Naive B cell (primary cell): ENCODE measurements at regions not wholly inside any gene's neighbourhood (a gene's known extent, or its start where the extent isn't known, plus 50 kb on each side); places are given as distances from the start of the nearest gene placed in this dataset.

ENCODE experiments used
- ATAC-seq, 2 donors: fragments of 150-1000 bp; cut with Tn5 transposase; 2 replicates each; pipeline ENCODE4 v1.10.0; 2021; ENCODE audit warnings: low read depth in 2 of 2, mild to moderate bottlenecking in 2 of 2, moderate library complexity in 2 of 2
- DNase-seq: peaks from one replicate; pipeline ENCODE4 v3.0.0; 2022
- H3K27ac Mint-ChIP-seq, 6 donors: one replicate each; pipeline ENCODE4 v1.8.0; 2020 to 2022; ENCODE audit warnings: mild to moderate bottlenecking in 6 of 6, mixed read lengths in 6 of 6, moderate library complexity in 5 of 6, inconsistent platforms in 2 of 6
- H3K27me3 Mint-ChIP-seq, 3 donors: one replicate each; pipeline ENCODE4 v1.8.0; 2021 to 2022; ENCODE audit warnings: mixed read lengths in 3 of 3, mild to moderate bottlenecking in 1 of 3
- H3K36me3 Mint-ChIP-seq, 2 donors: one replicate each; pipeline ENCODE4 v1.8.0; 2020 to 2022; ENCODE audit warnings: mixed read lengths in 2 of 2, inconsistent platforms in 1 of 2, mild to moderate bottlenecking in 1 of 2
- H3K4me1 Mint-ChIP-seq, 3 donors: one replicate each; pipeline ENCODE4 v1.8.0; 2020 to 2022; ENCODE audit warnings: mixed read lengths in 3 of 3, inconsistent platforms in 1 of 3, mild to moderate bottlenecking in 1 of 3, moderate library complexity in 1 of 3
- H3K4me3 Mint-ChIP-seq, 8 donors: one replicate each; pipeline ENCODE4 v1.8.0; 2020 to 2022; ENCODE audit warnings: mild to moderate bottlenecking in 8 of 8, mixed read lengths in 8 of 8, moderate library complexity in 8 of 8, inconsistent platforms in 2 of 8
- H3K9me3 Mint-ChIP-seq, 7 donors: one replicate each; pipeline ENCODE4 v1.8.0; 2020 to 2022; ENCODE audit warnings: mixed read lengths in 7 of 7, mild to moderate bottlenecking in 5 of 7, inconsistent platforms in 2 of 7, moderate library complexity in 1 of 7

DNA sequence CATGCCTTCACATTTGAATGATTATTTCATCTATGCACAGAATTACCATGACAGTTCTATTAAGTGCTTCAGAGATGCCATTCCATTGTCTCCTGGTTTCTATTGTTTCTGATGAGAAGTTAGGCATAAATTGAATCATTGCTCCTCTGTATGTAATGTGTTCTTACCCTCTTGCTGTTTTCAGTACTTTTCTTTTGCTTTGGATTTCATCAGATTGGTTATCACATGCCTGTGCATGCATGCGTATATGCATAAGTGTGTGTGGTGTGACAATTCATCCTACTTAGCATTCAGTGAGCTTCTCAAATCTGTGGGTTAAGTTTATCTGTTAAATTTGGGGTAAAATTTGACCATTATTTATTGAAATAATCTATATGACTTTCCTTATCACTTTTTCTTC lies 263.3 kb upstream of the RND3 start:
- peaks cover 0 to 4% (median 3%) of the 10 kb centered on the region in 7 donors for H3K9me3 Mint-ChIP-seq
- no peak overlapping the region for H3K27ac Mint-ChIP-seq
- DNase-seq (no peak), ATAC-seq (no peak)
- H3K36me3 Mint-ChIP-seq, result no peaks in the 10 kb centered on the region
- no peaks in the 10 kb centered on the region for H3K4me1 Mint-ChIP-seq
- no peaks in the 10 kb centered on the region for H3K27me3 Mint-ChIP-seq
- no peak overlapping the region for H3K4me3 Mint-ChIP-seq

- ATAC-seq, result no peak
- Mint-ChIP-seq H3K27me3 (no peaks in the 10 kb centered on the region), H3K27ac (no peak overlapping the region), H3K36me3 (no peaks in the 10 kb centered on the region), H3K9me3 (peaks cover 0 to 5% (median 0%) of the 10 kb centered on the region in 7 donors), H3K4me1 (no peaks in the 10 kb centered on the region), H3K4me3 (no peak overlapping the region)
- DNase-seq, result no peak
Observed at GRCh38 chr2:150742094-150742493, 254.6 kb upstream of the RND3 start.

- H3K4me1 Mint-ChIP-seq, result no peaks in the 10 kb centered on the region
- H3K27ac Mint-ChIP-seq, result no peak overlapping the region
- no peaks in the 10 kb centered on the region for H3K36me3 Mint-ChIP-seq
- H3K9me3 Mint-ChIP-seq, result peaks cover 0 to 6% (median 0%) of the 10 kb centered on the region in 7 donors
- H3K4me3 Mint-ChIP-seq, result no peak overlapping the region
- H3K27me3 Mint-ChIP-seq, result no peaks in the 10 kb centered on the region
- no peak for DNase-seq
- ATAC-seq, result no peak
Observed at GRCh38 chr2:150735894-150736498, 248.5 kb upstream of the RND3 start.

DNA sequence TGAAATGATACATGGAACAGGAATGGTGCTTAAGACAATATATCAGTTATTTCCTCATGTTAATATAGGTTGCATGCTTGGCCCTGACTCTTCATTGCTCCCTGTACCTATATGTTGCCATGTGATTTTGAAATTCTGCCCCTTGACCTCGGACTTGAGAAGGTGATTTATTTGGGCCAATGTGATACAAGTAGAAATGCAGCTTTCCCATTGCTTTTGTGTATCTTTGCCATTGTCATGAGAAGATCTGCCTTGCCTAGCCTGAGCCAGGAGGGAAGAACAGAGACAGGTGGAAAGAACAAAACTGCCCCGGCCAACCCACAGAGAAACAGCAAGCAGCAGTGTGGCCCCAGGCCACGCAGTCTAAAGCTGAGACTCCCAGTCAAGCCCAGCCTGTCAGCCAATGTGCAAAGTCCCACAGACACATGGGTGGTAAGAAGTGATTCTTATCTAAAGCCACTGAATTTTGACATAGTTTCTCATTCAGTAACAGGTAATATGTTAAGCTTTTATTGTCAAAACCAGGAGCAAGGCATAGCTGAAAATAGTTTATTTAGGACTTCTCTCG lies 245.7 kb upstream of the RND3 start:
- H3K27ac Mint-ChIP-seq, result no peak overlapping the region
- ATAC-seq, result no peak
- H3K9me3 Mint-ChIP-seq, result peaks cover 0 to 7% (median 0%) of the 10 kb centered on the region in 7 donors
- DNase-seq, result no peak
- H3K36me3 Mint-ChIP-seq, result no peaks in the 10 kb centered on the region
- no peaks in the 10 kb centered on the region for H3K27me3 Mint-ChIP-seq
- H3K4me1 Mint-ChIP-seq, result no peaks in the 10 kb centered on the region
- no peak overlapping the region for H3K4me3 Mint-ChIP-seq

- peaks cover 0 to 7% (median 0%) of the 10 kb centered on the region in 7 donors for H3K9me3 Mint-ChIP-seq
- H3K27ac Mint-ChIP-seq, result no peak overlapping the region
- no peaks in the 10 kb centered on the region for H3K4me1 Mint-ChIP-seq
- DNase-seq (no peak), ATAC-seq (no peak)
- no peaks in the 10 kb centered on the region for H3K36me3 Mint-ChIP-seq
- H3K27me3 Mint-ChIP-seq, result no peaks in the 10 kb centered on the region
- no peak overlapping the region for H3K4me3 Mint-ChIP-seq
Observed at GRCh38 chr2:150732491-150732890, 245.0 kb upstream of the RND3 start.

DNA sequence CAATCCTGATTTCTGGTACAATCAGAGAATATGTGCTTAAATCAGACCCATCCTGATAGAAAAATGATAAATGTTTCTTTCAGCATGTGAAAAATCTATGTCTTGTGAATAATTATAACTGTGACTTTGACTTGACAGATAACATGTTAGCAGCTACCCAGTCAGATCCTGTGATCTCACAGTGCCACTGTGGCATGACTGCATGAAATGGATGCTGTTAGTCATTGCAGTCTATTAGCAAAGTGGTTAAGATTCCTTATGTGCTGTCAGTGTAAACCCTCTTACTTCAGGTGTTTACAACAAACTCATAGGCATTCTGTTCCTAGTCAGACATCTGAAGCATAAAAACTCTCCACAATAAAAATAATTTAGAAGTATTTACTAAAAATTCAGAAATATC lies 244.6 kb upstream of the RND3 start:
- DNase-seq (no peak), ATAC-seq (no peak)
- no peak overlapping the region for H3K27ac Mint-ChIP-seq
- H3K9me3 Mint-ChIP-seq, result peaks cover 0 to 7% (median 0%) of the 10 kb centered on the region in 7 donors
- H3K4me1 Mint-ChIP-seq, result no peaks in the 10 kb centered on the region
- no peaks in the 10 kb centered on the region for H3K27me3 Mint-ChIP-seq
- H3K36me3 Mint-ChIP-seq, result no peaks in the 10 kb centered on the region
- H3K4me3 Mint-ChIP-seq, result no peak overlapping the region

- ATAC-seq, result no peak
- H3K4me3 Mint-ChIP-seq, result no peak overlapping the region
- H3K4me1 Mint-ChIP-seq, result no peaks in the 10 kb centered on the region
- H3K27ac Mint-ChIP-seq, result no peak overlapping the region
- H3K9me3 Mint-ChIP-seq, result peaks cover 0 to 14% (median 4%) of the 10 kb centered on the region in 7 donors
- H3K27me3 Mint-ChIP-seq, result no peaks in the 10 kb centered on the region
- no peaks in the 10 kb centered on the region for H3K36me3 Mint-ChIP-seq
- DNase-seq, result no peak
Observed at GRCh38 chr2:150729495-150729955, 242.1 kb upstream of the RND3 start.

- Mint-ChIP-seq H3K27ac (no peak overlapping the region), H3K4me3 (no peak overlapping the region)
Observed at GRCh38 chr2:150718280-150718679, 230.8 kb upstream of the RND3 start.

GRCh38 chr2:150716186-150716585 lies 228.7 kb upstream of the RND3 start:
- Mint-ChIP-seq H3K9me3 (peaks cover 0 to 9% (median 4%) of the 10 kb centered on the region in 7 donors), H3K4me1 (no peaks in the 10 kb centered on the region), H3K27ac (no peak overlapping the region), H3K4me3 (no peak overlapping the region), H3K27me3 (no peaks in the 10 kb centered on the region), H3K36me3 (no peaks in the 10 kb centered on the region)
- ATAC-seq (no peak), DNase-seq (no peak)

More at GRCh38 chr2:150718280-150718679, 230.8 kb upstream of the RND3 start:
- Mint-ChIP-seq H3K4me1 (no peaks in the 10 kb centered on the region), H3K27me3 (no peaks in the 10 kb centered on the region), H3K36me3 (no peaks in the 10 kb centered on the region), H3K9me3 (peaks cover 0 to 12% (median 7%) of the 10 kb centered on the region in 7 donors)
- DNase-seq (no peak), ATAC-seq (no peak)

DNA sequence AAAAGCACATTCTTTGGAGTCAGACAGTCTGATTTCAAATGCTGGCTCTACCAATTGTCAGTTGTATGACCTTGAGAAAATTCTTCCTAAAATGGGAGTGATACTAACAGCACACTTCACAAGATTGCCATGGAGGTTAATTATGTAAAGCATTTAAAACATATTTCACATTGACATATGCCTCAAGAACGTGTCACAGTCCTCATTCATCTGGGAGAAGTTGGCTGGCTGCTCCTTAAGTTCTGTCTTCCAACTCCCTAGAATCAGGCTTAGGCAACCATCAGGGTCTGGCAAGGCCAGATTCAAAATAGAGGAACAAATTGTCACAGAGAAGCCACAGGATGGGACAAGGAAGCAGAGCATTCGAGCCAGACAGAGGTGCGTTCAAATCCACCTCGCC lies 228.0 kb upstream of the RND3 start:
- no peak for DNase-seq
- Mint-ChIP-seq H3K4me3 (no peak overlapping the region), H3K9me3 (peaks cover 0 to 9% (median 3%) of the 10 kb centered on the region in 7 donors), H3K4me1 (no peaks in the 10 kb centered on the region), H3K36me3 (no peaks in the 10 kb centered on the region), H3K27me3 (no peaks in the 10 kb centered on the region), H3K27ac (no peak overlapping the region)
- ATAC-seq, result no peak

DNA sequence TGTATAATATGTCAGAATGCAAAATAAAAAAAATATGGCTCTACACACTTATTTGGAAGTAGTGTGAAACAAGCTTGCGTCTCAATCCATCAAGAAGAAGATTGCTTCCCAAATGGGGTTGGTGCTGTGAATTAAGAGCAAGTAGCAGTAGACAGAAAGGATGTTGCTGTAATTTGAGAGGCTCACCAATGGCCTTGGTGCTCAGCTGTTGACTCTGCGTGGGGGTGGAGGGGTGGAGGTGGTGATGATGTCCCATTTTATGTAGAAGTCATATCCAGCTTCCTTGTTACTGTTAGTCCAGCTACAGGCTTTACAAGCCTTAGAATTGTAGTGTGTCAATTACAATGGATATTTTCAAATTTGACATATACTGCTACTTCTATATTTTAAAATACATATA lies 223.4 kb upstream of the RND3 start:
- no peak for DNase-seq
- no peak overlapping the region for H3K4me3 Mint-ChIP-seq

GRCh38 chr2:150710041-150710440 lies 222.6 kb upstream of the RND3 start:
- no peak for ATAC-seq
- H3K27ac Mint-ChIP-seq, result no peak overlapping the region
- H3K36me3 Mint-ChIP-seq, result no peaks in the 10 kb centered on the region
- no peak for DNase-seq
- H3K9me3 Mint-ChIP-seq, result peaks cover 0 to 15% (median 2%) of the 10 kb centered on the region in 7 donors
- no peaks in the 10 kb centered on the region for H3K4me1 Mint-ChIP-seq
- no peaks in the 10 kb centered on the region for H3K27me3 Mint-ChIP-seq
- no peak overlapping the region for H3K4me3 Mint-ChIP-seq

More for the DNA sequence above, 223.4 kb upstream of the RND3 start:
- no peak for ATAC-seq
- Mint-ChIP-seq H3K9me3 (peaks cover 0 to 15% (median 2%) of the 10 kb centered on the region in 7 donors), H3K27ac (no peak overlapping the region), H3K36me3 (no peaks in the 10 kb centered on the region), H3K27me3 (no peaks in the 10 kb centered on the region), H3K4me1 (no peaks in the 10 kb centered on the region)

DNA sequence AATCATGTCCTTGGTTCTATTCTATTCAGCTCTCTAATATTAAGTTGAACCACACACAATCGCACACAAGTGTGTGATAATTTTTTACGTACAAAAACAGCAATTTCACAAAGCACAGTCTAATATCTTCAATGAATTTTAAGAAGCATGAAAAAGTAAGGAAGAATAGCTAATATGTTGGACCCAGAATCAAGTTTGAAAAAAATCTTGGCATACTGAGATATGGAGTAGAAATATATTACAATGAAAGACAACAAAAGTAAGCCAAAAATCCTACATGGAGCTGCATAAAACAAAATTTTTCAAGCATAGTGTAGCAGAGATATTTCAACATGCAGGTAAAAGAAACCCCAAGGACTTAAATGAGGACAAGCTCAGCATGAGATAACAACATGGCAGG lies 219.1 kb upstream of the RND3 start:
- H3K4me1 Mint-ChIP-seq, result no peaks in the 10 kb centered on the region
- H3K27me3 Mint-ChIP-seq, result no peaks in the 10 kb centered on the region
- H3K27ac Mint-ChIP-seq, result no peak overlapping the region
- no peak for ATAC-seq
- peaks cover 0 to 10% (median 2%) of the 10 kb centered on the region in 7 donors for H3K9me3 Mint-ChIP-seq
- H3K36me3 Mint-ChIP-seq, result no peaks in the 10 kb centered on the region
- no peak overlapping the region for H3K4me3 Mint-ChIP-seq
- DNase-seq, result no peak

DNA sequence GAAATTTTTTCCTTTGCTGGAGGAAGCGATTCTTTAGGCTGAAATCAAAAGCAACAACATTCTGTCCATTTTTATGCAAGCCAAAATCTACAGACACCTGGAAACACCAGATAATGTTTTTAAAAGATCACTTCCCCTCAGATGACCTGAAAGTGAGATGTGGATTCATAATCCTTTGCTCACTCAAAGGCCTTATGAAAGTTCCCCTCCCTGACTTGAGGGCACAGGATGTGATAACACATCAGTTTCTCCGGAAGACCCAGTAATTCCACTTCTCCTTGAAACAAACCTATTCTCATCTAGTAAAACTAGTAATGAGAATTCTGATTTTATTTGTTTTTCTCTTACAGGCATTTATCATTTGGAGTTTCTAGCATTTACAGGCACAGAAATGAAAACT lies 218.3 kb upstream of the RND3 start:
- H3K27me3 Mint-ChIP-seq, result no peaks in the 10 kb centered on the region
- ATAC-seq (no peak), DNase-seq (no peak)
- no peak overlapping the region for H3K27ac Mint-ChIP-seq
- no peaks in the 10 kb centered on the region for H3K4me1 Mint-ChIP-seq
- H3K36me3 Mint-ChIP-seq, result no peaks in the 10 kb centered on the region
- peaks cover 0 to 10% (median 2%) of the 10 kb centered on the region in 7 donors for H3K9me3 Mint-ChIP-seq
- H3K4me3 Mint-ChIP-seq, result no peak overlapping the region
